Effector CD4-positive, alpha-beta T cell (primary cell): ENCODE measurements at regions not wholly inside any gene's neighbourhood (a gene's known extent, or its start where the extent isn't known, plus 50 kb on each side); places are given as distances from the start of the nearest gene placed in this dataset.

Source experiments
- DNase-seq: peaks from one replicate; pipeline ENCODE4 v3.0.0-alpha.2; 2020

DNA sequence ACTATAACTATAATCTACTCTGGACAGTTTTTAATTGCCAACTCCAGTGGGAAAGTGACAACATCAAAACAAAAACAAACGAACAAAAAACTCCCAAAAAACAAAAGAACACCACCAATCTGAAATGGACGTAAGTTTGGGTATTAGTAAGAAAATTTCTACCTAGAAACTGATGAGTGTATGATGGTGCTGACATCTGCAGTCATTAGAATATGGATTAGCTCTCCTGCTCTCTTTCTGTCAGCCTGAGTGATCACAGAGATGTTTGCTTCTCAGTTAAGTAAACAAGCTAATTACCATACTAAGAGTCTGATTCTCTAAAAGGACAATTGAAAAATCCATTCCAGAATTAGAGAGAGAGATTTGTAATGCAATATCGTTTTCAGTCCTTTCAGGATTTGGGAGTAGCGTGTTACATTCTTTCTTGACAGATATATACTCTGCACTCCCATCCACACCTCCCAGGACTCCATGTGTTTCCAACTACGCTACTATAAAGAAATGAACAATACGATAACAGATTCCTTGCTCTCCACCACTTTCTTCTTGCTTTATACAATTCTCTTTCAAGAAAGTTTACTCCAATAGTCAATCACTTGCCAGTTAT lies 1347.4 kb upstream of the PIK3C3 start:
- DNase-seq: no peak

DNA sequence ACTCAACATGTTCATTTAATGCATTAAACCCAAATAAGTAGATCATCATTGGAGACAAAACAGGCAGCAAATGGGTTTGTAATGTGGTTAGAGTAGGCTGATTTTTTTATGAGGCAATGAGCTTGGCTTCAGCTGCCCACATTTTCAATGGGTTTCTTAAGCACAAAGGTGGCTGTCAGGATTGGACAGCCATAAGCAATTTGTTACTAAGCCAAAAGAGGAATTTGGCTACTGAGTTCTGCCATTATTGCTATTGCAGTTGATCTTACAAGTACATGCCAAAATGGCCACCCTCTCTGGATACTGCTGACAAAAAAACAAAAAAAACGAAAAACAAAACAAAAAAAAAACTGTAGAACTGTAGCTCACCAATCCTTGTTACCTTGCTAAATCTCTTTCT lies 1348.0 kb upstream of the PIK3C3 start:
- no peak for DNase-seq

- no peak for DNase-seq
Measured at GRCh38 chr18:40583671-40584070, 1371.4 kb upstream of the PIK3C3 start.

- no peak for DNase-seq
Measured at GRCh38 chr18:40582105-40582504, 1372.9 kb upstream of the PIK3C3 start.

- DNase-seq: no peak
Measured at GRCh38 chr18:40577981-40578365, 1377.1 kb upstream of the PIK3C3 start.

GRCh38 chr18:40577239-40577980 lies 1377.6 kb upstream of the PIK3C3 start:
- no peak for DNase-seq

DNA sequence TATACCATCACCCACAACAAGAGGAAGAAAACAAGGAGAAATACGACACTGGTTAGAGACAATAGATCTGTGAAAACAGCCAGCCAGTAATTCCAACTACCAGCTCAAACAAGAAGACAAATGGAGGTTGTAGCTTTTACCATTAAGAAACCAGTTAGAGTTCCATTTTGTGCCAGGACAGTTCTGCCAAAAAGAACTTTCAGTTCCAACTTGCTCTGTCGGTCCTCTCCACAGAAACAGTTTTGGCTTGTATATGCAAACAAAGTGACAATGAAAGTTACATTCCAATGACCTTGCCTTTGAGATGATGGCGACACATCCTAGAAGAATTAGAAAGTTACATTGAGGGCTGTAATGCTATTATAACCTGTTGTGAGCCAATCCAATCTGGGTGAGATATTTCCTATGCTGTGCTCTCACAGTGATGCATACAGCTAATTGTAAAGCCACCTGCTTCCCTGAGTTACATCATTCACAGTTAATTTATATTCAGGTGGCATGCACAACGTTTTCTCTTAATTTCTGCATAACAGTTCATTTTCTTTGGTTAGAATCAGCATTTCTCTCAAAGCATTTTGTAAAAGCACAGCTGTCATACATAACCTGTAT lies 1378.4 kb upstream of the PIK3C3 start:
- no peak for DNase-seq

DNA sequence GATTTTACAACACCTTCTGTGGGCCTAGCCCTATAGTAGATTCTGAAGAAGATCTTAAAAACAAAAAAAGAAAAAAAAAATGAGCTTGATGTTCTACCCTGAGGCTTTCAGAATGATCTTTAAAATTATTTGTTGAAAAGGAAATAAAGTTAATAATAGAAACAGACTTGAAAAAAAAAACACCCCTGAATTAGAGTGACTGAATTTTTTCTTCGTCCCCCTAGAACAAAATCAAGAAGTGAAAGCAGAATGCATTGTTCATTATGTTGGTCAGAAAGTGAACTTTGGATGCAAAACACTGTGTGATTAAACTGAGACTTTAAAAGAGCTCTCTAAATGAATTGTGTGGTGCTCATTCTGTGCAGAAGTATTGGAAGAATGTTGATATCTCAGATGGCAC lies 1384.4 kb upstream of the PIK3C3 start:
- DNase-seq: no peak

- no peak for DNase-seq
Measured at GRCh38 chr18:40569605-40570004, 1385.4 kb upstream of the PIK3C3 start.

DNA sequence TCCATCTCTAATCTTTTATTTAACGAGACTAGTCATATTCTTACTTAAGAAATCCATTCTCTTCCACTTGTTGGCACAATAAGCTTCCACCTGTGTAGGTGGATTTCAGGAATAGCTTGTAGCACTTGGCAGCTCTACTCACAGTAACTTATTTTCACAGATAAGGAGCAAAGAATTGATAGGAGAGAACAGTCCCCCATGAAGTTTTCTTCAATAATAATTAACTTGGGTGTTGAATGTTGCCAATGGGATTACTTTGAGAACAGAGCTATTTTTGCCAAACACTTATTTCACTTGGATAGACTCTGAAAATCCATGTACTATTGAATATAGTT lies 1388.6 kb upstream of the PIK3C3 start:
- DNase-seq: no peak

DNA sequence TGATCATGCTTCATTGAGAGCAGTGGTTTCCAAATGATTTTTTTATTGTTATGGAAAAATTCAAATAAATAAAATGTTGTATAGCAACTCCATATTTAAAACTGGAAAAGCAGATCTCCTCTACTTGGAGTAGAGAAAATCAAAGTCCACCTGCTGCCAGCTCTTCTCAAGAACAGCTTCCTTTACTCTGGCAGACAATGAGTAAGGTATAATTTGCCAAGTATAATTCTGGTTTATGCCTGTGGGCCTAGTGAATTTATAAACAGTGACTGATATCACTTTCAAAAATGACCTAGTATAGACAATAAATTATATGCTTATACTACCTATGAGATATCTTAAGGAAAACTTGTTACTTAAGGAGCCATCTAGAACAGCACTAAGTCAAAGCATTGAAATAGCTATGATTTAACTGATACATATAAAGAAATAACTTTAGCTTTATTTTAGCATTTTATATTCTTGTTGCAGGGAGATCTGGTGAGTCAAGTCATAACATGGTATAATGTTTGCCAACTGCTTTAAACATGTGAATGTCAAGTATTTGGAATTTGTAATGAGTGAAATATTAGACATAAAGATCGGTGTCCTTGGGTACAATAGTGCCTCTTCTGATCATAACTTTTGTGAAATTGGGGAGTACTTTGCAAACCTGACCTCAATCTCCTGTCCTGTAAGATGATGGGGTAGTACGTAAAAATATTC lies 1389.1 kb upstream of the PIK3C3 start:
- no peak for DNase-seq

DNA sequence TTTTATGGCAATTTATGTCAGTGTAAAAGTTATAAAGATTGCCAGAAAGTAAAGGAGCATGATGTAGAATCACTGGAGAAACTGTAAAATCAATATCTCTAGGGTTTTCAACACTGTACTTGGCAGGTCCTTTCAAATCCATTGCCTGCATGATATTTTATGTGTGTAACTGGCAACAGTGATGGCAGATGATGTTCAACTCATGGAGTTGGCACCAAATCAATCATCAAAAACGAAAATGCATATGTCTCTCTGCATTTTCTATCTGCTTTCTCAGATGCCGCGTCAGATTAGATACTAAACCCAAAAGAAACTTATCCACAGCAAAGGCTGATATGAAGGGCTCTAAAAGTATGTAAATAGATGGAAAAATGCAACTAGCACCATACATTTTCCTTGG lies 1395.5 kb upstream of the PIK3C3 start:
- no peak for DNase-seq

GRCh38 chr18:40558706-40559392 lies 1396.2 kb upstream of the PIK3C3 start:
- no peak for DNase-seq

DNA sequence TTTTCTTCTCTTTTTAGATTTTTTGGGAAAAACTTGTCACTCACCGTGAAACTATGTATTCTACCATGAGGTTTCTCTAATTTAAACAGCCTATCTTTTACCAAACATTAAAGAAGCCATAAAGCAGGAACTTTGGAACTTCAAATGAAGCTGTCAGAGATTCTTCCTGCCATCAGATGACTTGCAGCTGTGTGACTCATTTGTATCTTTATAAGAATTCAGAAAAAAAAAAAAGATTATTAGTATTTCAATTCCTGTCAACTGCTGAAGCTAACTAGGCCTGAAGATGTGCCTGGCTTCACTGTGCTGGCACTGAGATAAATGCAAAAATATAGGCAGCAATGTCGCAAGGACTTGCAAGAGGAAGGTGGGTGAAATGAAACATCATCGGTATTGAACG lies 1399.1 kb upstream of the PIK3C3 start:
- no peak for DNase-seq

- no peak for DNase-seq
Measured at GRCh38 chr18:40553029-40553428, 1402.0 kb upstream of the PIK3C3 start.

GRCh38 chr18:40546875-40547274 lies 1408.2 kb upstream of the PIK3C3 start:
- no peak for DNase-seq

DNA sequence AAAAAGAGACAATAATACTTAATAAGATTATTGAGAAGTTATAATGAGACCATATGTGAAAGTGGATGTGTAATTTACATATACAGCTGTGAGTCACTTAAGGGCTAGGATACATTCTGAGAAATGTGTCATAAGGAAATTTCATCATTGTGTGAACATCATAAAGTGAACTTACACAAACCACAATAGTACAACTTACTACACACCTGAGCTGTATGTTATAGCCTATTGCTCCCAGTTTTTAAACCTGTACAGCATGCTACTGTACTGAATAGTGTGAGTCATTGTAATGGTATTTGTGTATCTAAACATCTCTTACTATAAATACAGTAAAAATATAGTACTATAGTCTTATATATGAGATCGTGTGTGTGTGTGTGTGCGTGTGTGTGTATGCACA lies 1420.3 kb upstream of the PIK3C3 start:
- DNase-seq: no peak

DNA sequence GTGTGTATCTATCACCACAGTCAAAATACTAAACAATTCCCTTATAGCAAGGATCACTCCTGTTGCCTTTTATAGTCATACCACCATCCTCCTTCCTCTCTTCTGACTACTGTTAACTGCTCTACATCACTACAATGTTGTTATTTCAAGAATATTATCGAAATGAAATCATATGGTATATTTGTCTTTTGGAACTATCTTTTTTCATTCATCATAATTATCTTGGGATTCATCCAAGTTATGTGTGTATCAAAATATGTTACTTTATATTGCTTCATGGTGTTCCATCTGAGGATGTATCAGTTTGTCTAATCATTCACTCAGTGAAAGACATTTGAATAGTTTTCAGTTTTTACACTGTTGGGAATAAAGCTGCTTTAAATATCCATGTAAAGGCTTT lies 1423.0 kb upstream of the PIK3C3 start:
- no peak for DNase-seq

GRCh38 chr18:40531051-40531450 lies 1424.0 kb upstream of the PIK3C3 start:
- no peak for DNase-seq

GRCh38 chr18:40529478-40529877 lies 1425.6 kb upstream of the PIK3C3 start:
- DNase-seq: no peak

DNA sequence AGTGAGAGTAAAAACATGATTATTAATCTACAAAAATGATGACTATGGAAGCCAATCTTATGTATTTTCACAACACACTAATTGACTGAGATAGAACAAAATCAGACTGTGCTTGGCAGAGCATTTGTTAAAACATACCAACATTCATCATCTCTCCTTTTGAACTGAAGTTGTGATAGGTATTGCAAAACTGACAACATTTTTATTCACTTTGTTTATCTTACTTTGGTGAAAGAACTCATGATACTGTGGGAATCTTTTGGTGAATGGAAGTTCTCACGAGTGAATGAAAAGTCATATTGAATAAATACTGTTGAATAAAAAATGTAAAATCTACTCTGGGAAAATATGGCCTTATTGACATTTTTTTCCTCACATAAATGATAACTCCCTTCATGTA lies 1430.2 kb upstream of the PIK3C3 start:
- no peak for DNase-seq

DNA sequence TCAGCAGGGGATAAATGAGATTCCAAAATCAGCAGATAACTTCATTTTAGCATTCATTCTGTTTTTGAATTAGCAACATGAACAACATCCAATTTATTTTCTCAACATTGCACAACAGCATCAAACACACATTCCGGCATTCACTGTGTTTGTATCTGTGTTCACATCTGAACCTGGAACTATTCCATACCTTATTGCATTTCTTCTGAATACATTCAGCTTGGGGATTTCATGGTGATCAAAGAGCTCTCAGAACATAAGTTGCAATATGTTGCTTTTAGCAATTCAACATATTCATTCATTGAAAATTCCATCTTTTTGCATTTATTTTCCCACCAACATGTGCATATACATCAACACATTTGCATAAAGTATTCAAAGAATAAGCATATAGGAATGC lies 1431.7 kb upstream of the PIK3C3 start:
- no peak for DNase-seq

DNA sequence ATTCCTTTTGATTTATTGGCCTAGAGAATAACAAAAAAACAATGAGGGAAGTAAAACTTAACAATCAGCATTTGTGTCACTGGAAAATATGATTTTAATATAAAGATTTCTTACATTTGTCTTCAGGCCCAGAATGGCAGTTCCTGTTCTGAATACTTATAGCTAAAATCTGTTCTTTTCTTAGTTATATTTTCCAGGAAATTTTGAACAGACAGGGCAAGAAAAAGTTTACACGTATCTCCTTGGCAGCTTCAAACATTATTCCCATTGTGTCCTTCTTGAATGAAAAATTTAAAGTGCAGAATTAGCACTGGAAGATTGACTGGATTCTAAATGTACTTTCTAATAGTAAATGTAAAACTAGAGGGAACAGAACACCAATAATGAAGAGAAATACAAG lies 1454.0 kb upstream of the PIK3C3 start:
- no peak for DNase-seq
